Heart left ventricle (tissue), 13 donors: ENCODE measurements at regions not wholly inside any gene's neighbourhood (a gene's known extent, or its start where the extent isn't known, plus 50 kb on each side); places are given as distances from the start of the nearest gene placed in this dataset.

Experiments used
- CTCF ChIP-seq, 12 donors: fragments of 200-600 bp; sonication (generic) in 4 of 12; IDR thresholded peaks; one replicate each; pipeline versions ENCODE4 v1.5.0 to v1.8.0; 2018 to 2022; ENCODE audit warnings: antibody characterized with exemption in 12 of 12, mild to moderate bottlenecking in 5 of 12
- POLR2A ChIP-seq, 2 donors: fragments of 450-650 bp; IDR thresholded peaks; one replicate each; pipeline ENCODE4 v1.6.1; 2017; ENCODE audit warnings: antibody characterized with exemption in 2 of 2, mild to moderate bottlenecking in 2 of 2, moderate library complexity in 2 of 2
- donor health status: ischemic (EF 13 %, LVEDD 7.1; RV severe dilation, severe dysfunction).
- donor health status: DM: no; HTN: yes; CAD: no.
- donor health status: DM: no; HTN: no; CAD: no.
- donor health status: ischemic (EF 25% LVEDD 6.9; RV normal size, moderate dysfunction).
- donor health status: ischemic (EF 25% LVEDD 5.7; RV mildly dilated, moderate dysfunction).
- donor health status: ischemic (EF 35%, LVEDD 5.7; RV mildly dilated, moderate dysfunction).
- donor health status: nonischemic (EF 11% LVEDD 7.7; RV severe dilation, severe dysfunction).
- donor health status: DM: yes; HTN: yes; CAD: no.
- donor health status: PGD.
- donor health status: ischemic (EF 29% LVEDD 5.4; RV normal size, mild dysfunction).
- donor health status: nonischemic (EF 23%, LVEDD 6.1; RV moderate dilation, normal function).

- no peak for TF ChIP-seq CTCF (IDR thresholded peaks at IDR 0.05)
- no peak for TF ChIP-seq POLR2A (IDR thresholded peaks at IDR 0.05)
These were observed 349.7 kb upstream of the AMELY start for GRCh38 chrY:7261254-7261653.
